HG02763 (cell line): ENCODE measurements at regions not wholly inside any gene's neighbourhood (a gene's known extent, or its start where the extent isn't known, plus 50 kb on each side); places are given as distances from the start of the nearest gene placed in this dataset.

Experiments
- ATAC-seq: cut with Tn5 transposase; IDR thresholded peaks from one replicate; pipeline ENCODE4 v1.9.1; 2021; ENCODE audit warnings: mild to moderate bottlenecking, moderate library complexity; ENCODE audit not compliant: unreplicated experiment

DNA sequence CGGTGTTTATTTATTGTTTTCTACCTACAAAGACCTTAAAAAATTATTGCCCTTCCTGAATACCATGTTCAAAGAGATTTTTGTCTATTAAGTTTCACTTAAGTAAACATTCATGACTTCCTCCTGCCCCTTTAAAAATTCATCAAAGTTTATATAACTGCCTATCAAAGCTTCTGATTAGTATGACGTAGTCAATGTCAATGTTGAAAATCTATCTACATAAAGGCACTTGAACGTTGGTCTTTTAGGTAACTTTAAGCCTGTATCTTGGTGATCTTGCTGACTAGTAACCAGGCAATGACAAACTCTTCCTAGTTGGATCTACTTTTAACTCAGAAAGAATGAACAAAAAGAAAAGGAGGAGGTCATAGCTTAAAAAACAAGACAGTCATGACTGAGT is 97.2 kb downstream of the MAIP1 start:
- no peak for ATAC-seq

DNA sequence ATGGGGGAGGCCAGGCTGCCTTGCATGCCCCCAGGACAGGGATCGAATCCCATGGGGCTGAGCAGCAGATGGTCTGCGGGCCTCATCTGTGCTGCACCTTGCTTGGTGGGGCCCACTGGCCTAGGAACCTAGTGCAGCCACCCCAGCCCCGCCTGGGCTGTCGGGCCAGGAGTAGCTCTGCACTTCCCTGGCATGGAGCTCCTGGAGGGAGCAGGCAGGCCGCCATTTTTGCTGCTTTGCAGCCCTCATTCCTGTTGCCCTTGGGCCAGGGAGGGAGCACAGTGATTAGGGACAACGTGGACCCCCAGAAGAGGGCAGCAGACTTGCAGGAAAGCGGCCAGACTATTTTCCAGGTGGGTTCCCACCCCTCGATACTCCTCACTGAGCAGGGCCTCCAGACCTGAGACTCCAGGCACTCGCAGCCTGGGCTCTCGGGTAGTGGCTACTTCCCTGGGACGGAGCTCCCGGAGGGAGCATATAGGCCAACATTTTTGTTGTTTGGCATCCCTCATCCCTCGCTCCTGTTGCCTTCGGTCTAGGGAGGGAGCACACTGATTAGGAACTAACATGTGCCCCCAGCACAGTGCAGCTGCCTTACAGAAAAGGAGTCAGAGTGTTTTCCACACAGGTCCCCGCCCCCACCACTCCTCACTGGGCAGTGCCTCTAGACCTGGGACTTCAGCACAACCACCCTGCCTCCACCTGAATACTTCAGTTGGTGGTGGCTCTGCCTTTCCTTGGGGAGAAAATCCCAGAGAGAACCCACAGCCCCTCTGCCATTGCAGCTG is 99.5 kb downstream of the MAIP1 start:
- no peak for ATAC-seq

DNA sequence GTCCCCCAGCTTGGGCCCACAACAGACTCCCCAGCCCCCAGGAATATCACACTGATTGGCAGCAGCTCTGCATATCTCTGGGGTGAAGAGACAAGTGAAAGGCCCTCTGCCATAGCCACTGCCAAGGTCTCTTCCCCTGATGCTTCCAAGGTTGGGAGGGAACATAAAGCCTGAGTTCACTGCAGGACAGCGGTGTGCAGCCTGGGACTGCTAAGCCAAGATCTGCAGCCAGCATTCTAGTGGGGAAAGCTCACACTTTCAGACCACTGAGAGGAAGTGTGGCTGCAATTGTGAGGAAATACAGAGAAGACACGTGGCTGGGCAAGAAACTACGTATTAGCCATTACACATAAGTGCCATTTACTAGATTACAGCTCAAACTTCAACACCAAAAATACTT is 100.7 kb downstream of the MAIP1 start:
- ATAC-seq = no peak

DNA sequence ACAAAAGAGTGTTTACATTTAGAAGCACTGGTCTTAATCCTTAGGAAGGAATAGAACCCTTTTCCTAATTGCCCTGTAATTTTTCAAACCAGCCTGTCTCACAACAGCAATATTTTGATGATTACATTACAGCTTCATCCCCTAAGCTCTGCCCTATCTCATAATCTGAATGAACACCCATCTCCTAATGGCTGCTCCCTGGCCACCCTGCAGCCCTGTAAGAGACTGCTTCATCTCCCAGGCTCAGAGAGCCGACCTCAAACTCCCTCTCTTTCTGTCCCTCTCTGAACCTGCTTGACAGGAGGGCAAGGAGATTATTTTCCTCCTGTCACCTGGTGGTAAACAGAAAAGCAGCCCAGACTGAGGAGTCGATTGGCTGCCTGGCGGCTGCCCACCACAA is 107.8 kb downstream of the MAIP1 start:
- ATAC-seq = no peak

DNA sequence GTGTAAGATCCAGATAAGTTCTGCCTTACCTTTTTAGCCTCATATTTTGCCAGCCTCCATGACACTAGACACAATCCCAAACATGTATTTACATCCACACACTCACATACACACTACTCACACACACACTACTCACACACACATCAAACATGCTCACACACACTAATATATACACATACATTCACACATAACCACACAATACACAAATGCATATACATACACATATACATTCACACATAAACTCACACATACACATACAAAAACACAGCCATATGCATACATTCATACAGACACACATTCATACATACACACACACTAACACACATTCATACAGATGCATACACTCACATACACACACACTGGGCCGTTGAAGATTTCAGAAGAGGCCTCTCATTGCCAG is 109.5 kb downstream of the MAIP1 start:
- ATAC-seq = no peak

DNA sequence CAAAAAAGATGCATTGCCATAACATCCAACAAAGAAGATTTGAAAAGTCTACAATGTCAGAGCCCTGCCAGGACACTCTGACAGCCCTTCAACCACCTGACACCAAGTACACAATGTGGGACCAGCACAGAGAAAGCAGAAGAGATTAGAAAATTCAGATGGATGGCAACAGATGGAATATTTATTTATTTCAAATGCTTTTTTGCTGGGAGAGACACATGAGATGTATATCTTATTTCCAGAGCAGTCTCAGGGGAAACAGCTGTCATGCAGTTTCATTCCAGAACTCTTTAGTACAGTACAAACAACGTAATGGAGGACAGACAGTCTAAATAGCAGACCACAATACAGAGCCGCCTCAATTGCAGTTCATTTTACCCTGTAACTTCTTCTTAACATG is 110.1 kb downstream of the MAIP1 start:
- no peak for ATAC-seq

DNA sequence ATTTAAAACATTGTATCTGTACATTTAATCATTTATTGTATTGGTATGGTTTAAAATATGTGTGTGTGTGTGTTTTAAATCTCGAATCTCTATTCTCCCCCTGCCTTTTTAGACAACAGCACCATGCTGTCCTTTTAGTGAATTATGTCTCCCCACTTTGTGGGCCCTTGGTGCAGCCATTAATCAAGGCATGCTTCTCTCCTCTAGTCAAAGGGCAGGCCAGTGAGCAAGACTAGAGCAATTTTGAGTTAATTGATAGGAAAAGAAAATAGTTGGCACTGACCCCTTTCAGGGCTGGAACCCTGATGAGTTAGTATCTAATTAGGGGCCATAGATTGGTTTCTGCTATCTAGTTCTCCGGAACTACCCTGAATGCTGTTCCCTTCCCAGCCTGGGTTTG is 111.0 kb downstream of the MAIP1 start:
- no peak for ATAC-seq

DNA sequence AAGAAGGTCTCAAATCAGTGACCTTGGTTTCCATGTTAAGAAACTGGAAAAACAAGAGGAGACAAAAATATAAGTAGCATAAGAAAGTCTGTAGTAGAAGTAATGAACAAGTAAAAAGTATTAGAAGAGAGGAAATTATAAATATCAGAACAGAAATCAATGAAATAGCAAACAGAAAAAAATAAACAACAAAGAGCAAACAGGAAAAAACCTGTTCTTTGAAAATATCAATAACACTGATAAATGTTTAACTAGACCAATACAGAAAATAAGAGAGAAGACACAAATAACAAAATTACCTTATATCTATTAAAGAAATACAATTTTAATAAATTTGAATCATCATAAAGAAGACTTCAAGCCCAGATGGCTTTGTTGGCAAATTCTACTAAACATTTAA is 113.3 kb downstream of the MAIP1 start:
- no peak for ATAC-seq

DNA sequence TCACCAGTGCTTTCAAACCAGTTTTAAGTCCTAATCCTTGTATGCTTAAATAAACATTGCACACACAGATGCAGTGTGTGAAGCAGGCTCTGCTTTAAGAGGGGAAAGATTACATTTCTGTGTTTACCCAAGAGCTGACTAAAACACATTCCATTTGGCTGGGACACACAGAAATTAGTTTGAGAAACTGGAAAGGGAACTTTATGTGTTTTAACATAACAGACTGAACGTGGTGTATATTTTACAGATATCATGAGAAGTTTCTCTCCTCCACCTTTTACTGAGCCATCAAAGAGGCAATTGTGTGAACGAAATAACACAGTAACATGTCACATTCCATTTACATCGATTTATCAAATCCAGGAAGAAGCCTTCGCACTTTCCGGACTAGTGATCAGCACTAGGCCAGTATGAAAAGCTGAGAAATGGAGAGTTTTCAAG is 121.8 kb downstream of the MAIP1 start:
- no peak for ATAC-seq

DNA sequence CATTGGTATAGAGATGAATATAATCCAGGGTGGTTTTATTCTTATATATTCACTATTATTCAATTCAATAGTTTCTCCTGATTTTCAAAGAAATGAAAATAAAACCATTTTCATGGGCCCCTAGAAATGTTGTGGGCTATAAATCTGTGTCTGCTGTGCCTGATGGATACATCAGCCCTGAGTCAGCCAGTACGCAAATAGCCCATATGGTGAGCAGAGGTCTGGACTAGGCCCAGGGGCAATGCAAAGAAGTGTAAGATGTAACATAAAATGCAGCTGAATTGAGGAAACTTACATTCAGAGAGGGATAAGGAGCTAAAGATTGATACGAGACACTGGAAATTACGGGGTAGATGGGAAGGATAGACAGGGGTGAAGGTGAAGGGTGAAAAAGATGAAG is 122.5 kb downstream of the MAIP1 start:
- no peak for ATAC-seq

DNA sequence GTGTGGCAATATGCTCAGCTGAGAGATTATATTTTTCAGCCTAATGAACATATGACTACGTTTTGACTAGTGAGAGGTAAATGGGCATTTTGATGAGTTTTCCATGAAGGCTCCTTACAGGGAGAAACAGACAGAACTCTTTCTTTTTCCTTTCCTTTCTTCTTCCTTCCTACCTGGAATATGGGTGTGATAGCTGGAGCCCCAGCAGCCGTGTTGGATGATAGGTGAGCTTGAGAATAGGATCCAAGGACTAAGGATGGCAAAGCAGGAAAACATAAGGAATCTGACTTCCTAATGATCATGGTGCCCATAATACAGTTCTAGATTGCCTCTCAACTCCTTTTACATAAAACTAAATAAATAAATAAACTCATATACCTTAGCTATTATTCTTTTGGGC is 124.0 kb downstream of the MAIP1 start:
- ATAC-seq = no peak

DNA sequence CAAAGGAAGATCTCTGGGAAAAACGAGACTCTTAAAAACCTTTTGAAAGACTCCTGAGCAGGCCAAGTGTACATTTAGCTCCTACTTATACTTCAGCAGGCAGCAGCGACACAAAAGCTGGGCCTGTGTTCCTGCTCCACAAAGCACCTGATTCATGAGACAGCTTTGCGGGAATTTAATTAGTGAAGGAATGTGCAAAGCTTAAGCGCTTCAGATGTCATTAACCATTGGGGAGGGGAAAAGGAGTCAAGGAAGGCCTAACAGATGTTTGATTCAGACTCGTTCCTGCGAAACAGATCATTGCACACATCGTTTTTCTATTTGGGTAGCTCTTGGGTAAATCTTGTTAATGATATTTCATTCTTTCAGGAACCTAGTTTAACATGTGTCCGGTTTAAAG is 125.9 kb downstream of the MAIP1 start:
- ATAC-seq = no peak

DNA sequence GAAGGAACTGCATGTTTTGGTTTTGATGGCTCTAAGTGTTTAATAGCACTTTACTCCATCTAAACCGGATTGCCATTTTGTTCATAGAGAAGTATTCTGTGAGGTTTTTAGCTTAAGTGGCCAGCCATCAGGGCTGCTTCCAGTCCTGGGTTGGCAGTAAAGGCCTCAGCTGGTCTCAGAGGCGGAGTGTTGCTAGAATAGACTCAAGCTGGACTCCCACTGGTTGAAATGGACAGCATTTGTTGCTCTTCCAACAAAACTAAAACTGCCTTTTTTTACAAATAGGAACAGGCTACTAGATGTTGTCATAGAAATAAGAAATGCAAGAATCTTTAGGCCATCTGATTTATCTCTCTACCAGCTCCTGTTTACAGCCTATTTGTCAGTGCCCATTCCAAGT is 126.4 kb downstream of the MAIP1 start:
- ATAC-seq = no peak

DNA sequence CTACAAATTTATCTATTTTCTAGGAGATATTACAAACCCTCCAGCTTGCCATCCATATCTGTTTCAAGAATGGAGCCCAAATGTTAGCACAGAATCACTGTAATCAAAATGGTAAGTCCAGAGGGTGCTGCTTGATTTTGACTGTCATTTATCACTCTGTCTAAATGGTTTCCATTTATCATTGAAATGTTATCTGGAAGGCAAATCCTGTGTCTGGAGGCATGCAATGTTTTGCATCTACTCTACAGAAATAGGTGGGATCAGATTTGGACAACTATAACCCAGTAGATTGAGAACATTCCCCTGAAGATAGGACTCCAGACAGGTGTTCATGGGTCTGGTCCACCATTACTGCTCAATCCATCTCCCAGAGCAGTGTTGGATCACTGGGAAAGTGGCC is 128.7 kb downstream of the MAIP1 start:
- ATAC-seq = no peak

DNA sequence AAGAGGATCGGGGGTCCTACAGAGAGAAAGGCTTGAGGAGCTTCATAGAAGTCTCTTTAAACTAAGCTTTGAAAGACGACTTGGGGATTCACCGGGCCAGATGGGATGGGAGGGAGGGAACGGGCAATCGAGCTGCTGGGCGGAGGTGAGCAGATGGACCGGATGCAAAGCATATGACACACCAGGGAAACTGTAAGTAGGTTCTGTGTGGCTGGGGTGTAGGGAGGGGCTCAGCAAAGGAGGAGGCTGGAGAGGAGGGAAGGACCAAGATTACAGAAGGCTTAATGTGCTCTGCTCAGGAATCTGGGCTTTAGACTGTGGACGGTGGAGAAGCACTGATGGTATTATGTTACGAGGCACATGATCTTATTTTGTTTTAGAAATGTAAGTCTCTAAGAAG is 131.5 kb downstream of the MAIP1 start:
- ATAC-seq = no peak

DNA sequence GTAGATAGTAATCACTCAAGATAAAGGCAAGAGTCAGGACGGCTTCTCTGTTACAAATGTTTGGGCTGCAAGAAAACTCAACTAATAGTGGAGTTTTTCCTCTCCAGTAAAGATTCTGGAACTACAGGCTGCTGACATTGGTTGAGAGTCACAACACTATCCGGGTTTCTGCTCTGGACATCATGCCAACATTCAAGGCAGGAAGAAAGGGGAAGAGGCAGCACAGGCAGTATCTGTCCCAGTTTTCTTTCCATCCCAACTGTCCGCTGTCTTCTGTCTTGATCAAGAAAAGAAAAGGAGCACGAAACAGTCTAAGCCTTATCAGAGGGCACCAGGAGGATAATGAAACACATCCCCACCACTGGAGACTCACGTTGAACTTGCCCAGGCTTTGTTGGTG is 132.1 kb downstream of the MAIP1 start:
- ATAC-seq = no peak

DNA sequence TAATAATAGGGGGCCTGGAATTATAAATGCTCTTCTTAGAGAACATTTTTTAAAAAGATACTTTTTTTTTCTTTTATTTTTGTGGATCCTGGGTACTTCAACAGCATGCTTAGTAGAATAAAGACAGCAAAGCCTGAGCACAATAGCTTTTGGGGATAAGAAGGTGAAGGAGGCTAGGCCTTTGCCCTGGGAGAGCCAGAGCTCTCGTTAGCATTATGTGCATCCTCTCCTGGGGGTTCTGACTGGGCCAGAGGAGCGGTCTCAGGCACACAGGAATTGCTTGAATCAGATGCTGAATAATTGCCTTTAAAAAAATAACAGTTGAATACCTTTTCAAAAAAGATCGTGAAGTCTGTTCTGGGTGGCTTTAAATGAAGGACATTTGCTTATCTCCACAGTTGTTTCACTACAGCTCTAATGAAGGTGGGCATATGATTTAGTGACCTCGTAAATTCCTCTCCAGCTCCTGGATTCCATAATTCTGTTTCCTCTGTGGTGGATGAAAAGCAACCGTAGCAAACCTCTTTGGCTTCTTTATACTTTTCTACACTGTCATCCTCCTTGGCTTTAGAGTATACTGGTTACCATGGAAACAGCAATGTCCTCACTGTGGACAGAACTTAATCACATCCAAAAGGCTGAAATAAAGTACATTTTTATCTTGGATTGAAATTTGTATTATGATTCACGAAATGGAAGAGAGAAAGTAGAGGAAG is 133.8 kb downstream of the MAIP1 start:
- no peak for ATAC-seq

DNA sequence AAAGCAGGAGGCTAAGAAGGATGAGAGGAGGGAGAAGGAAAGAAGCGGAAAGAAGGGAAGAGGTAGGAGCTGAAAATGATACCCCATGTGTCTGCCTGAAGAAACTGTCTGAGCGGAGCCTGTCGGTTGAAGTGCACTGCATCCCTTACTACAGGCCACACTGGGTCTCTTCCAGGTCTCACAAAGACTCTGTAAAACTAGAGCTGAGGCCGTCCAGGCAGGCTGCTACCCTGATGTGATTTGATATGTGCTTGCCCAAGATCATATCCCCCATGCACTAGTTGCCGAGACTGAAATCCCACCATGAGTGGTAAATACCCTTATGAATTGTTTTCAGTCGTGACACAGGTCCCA is 134.4 kb downstream of the MAIP1 start:
- ATAC-seq = no peak

DNA sequence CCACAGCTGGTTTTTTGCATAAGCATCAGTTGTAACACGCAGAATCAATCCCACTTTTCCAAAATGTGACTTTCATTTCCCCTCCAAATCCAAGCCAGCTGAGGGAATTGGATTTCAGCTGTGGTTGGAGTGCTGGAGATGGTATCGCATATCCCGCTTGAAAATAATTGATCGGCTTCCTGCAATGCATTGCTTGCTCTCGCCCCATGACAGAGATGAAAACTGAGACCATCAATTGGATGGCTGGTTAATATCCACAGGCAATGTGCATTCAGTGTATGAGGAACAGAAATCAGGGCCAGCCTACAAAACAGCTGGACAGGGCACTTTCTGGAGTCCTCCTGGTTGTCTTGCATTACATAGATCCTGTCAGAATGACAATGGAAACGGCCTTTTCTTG is 135.3 kb downstream of the MAIP1 start:
- no peak for ATAC-seq

DNA sequence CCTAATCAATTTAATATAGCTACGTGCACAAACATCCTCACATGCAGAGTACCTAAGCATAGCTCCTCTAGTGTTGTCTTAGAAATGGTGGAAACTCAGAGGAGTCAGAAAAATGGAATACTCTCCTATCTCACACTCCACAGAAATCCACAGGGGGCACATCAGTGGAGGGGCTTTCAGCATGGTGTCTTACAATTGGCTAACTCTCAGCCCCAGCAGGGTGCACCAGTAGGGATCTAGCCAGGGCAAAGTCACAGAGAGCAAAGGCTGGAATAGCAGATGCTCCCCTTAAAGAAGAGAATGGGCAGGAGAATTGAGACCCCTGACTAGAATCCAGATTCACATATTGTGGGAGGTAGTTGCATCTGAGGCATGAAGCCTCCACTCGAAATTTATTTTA is 135.7 kb downstream of the MAIP1 start:
- no peak for ATAC-seq

DNA sequence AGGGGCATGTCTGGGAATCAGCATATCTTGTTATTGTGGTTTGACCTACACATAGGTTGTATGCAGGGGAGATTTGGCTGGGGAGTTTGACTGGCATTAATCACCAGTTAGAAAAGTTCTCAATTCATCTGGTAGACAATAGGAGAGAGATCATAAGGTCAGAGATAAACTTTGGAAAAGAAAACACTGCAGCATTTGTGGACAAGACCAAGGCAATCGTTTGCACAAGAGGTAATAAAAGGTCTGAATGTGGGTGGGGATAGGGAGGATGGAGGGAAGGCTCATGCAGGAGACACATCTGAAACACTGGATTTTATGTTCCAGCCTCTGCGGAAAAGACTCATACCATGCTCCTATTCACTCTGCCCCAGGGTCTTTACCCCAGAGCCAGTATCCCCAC is 136.9 kb downstream of the MAIP1 start:
- ATAC-seq = no peak

DNA sequence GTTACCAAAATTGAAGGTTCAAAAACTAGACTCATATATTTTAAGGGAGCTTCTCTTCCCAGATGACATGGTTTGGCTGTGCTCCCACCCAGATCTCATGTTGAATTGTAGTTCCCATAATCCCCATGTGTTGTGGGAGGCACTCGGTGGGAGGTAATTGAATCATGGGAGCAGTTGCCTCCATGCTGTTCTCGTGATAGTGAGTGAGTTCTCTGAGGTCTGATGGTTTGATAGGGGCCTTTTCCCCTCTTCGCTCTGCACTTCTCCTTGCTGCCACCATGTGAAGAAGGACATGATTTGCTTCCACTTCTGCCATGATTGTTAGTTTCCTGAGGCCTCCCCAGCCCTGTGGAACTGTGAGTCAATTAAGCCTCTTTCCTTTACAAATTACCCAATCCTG is 140.1 kb downstream of the MAIP1 start:
- ATAC-seq = no peak

DNA sequence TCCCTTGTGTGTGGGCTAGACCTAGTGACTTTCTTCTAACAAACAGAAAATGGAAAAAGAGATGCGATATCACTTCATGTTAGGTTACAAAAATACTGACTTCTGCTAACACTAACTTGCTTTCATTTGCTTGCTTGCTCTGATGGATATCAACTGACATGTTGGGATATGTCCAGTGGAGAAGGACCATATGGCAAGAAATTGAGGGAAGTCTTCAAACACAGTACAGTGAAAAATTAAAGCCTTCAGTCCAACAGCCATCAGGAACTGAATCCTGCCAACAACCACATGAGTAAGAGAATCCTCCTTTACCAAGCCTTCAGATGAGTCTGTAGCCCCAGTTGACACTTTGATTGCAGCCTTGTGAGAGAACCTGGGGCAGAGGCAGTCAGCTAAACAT is 143.9 kb downstream of the MAIP1 start:
- ATAC-seq = no peak
